ENCODE measurements at regions not wholly inside any gene's neighbourhood (a gene's known extent, or its start where the extent isn't known, plus 50 kb on each side); places are given as distances from the start of the nearest gene placed in this dataset.

- H3K27me3 Mint-ChIP-seq (ENCODE audit: low read depth): no peaks in the 10 kb centered on the region
Observed at GRCh38 chr7:106179256-106179655, 67.1 kb upstream of the SYPL1 start.

GRCh38 chr7:106178593-106179134, 66.6 kb upstream of the SYPL1 start:
- Mint-ChIP-seq H3K4me3 (no peak overlapping the region), H3K4me1 (peaks cover 32% of the 10 kb centered on the region), H3K9me3 (peaks cover 6% of the 10 kb centered on the region), H3K27me3 (ENCODE audit: low read depth) (no peaks in the 10 kb centered on the region), H3K36me3 (no peaks in the 10 kb centered on the region), H3K27ac (no peak overlapping the region)
- ChIA-PET POLR2A (no interaction called here), CTCF (interaction anchor here (0.9 to 2.2 kb wide), 2 partner anchors 284 to 558 kb away, joined by 4 to 9 read pairs; no protein-coding TSS in a partner anchor)
- TF ChIP-seq CBFB (CRISPR knock-in tag; IDR thresholded peaks at IDR 0.05; ENCODE audit: low read depth) (no peak), IRF2 (CRISPR knock-in tag; IDR thresholded peaks at IDR 0.05; ENCODE audit: borderline replicate concordance, low read depth) (no peak), MLX (CRISPR knock-in tag; IDR thresholded peaks at IDR 0.05) (no peak), ETV6 (CRISPR knock-in tag; IDR thresholded peaks at IDR 0.05) (no peak), ATF2 (CRISPR knock-in tag; IDR thresholded peaks at IDR 0.05; ENCODE audit: borderline replicate concordance, low read depth) (no peak), TEAD1 (CRISPR knock-in tag; IDR thresholded peaks at IDR 0.05) (no peak), AR (CRISPR knock-in tag; IDR thresholded peaks at IDR 0.05) (no peak), SOX15 (CRISPR knock-in tag; IDR thresholded peaks at IDR 0.05) (no peak)
- ATAC-seq (no peak), DNase-seq (ENCODE audit: low spot score) (no peak)

More at GRCh38 chr7:106179256-106179655, 67.1 kb upstream of the SYPL1 start:
- Mint-ChIP-seq H3K4me3 (no peak overlapping the region), H3K4me1 (peaks cover 32% of the 10 kb centered on the region), H3K27ac (no peak overlapping the region), H3K36me3 (no peaks in the 10 kb centered on the region), H3K9me3 (peaks cover 6% of the 10 kb centered on the region)
- ChIA-PET CTCF (interaction anchor here (0.9 to 2.2 kb wide), 2 partner anchors 283 to 558 kb away, joined by 4 to 9 read pairs; no protein-coding TSS in a partner anchor), POLR2A (no interaction called here)
- no peak for DNase-seq (ENCODE audit: low spot score)
- no peak for TF ChIP-seq ZNF263 (CRISPR knock-in tag; IDR thresholded peaks at IDR 0.05; ENCODE audit: low read depth)
- TF ChIP-seq OVOL2 (CRISPR knock-in tag; IDR thresholded peaks at IDR 0.05; ENCODE audit: borderline replicate concordance): no peak
- TF ChIP-seq, protein P1, sequence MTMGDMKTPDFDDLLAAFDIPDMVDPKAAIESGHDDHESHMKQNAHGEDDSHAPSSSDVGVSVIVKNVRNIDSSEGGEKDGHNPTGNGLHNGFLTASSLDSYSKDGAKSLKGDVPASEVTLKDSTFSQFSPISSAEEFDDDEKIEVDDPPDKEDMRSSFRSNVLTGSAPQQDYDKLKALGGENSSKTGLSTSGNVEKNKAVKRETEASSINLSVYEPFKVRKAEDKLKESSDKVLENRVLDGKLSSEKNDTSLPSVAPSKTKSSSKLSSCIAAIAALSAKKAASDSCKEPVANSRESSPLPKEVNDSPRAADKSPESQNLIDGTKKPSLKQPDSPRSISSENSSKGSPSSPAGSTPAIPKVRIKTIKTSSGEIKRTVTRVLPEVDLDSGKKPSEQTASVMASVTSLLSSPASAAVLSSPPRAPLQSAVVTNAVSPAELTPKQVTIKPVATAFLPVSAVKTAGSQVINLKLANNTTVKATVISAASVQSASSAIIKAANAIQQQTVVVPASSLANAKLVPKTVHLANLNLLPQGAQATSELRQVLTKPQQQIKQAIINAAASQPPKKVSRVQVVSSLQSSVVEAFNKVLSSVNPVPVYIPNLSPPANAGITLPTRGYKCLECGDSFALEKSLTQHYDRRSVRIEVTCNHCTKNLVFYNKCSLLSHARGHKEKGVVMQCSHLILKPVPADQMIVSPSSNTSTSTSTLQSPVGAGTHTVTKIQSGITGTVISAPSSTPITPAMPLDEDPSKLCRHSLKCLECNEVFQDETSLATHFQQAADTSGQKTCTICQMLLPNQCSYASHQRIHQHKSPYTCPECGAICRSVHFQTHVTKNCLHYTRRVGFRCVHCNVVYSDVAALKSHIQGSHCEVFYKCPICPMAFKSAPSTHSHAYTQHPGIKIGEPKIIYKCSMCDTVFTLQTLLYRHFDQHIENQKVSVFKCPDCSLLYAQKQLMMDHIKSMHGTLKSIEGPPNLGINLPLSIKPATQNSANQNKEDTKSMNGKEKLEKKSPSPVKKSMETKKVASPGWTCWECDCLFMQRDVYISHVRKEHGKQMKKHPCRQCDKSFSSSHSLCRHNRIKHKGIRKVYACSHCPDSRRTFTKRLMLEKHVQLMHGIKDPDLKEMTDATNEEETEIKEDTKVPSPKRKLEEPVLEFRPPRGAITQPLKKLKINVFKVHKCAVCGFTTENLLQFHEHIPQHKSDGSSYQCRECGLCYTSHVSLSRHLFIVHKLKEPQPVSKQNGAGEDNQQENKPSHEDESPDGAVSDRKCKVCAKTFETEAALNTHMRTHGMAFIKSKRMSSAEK (CRISPR knock-in tag; IDR thresholded peaks at IDR 0.05; ENCODE audit: borderline replicate concordance): no peak
- TF ChIP-seq, protein P2, sequence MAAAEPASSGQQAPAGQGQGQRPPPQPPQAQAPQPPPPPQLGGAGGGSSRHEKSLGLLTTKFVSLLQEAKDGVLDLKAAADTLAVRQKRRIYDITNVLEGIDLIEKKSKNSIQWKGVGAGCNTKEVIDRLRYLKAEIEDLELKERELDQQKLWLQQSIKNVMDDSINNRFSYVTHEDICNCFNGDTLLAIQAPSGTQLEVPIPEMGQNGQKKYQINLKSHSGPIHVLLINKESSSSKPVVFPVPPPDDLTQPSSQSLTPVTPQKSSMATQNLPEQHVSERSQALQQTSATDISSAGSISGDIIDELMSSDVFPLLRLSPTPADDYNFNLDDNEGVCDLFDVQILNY (CRISPR knock-in tag; IDR thresholded peaks at IDR 0.05): no peak
- no peak for ATAC-seq

All from WTC11 (cell line).